Non-pigmented ciliary epithelial cell (primary cell): ENCODE measurements at regions not wholly inside any gene's neighbourhood (a gene's known extent, or its start where the extent isn't known, plus 50 kb on each side); places are given as distances from the start of the nearest gene placed in this dataset.
"Not testable (repeated sequence)": the region's sequence is repeated elsewhere in the genome, so short reads cannot be mapped to it uniquely, and the experiment has no call there.

Source experiments
- DNase-seq: peaks from one replicate; pipeline ENCODE4 v3.0.0-alpha.2; 2010; ENCODE audit warnings: low read depth

DNA sequence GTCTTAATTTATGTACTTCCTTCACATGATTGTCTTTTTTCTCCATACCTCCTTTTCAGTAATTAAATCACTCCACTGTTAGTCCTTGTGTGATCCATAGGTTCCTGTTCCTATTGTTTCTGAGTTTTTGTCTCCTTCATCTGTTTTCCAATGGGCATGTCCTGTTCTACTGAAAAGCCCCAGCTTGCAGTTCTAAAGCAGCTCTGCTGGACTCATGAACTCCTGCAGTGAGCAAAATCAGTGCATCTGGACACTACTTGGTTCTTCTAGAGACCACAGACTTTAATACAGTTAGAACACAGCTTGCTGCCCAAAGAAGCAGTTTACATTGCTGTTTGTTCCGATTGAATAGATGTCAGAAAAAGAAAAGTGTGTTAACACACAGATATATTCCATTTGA is 593.3 kb upstream of the HS3ST5 start:
- no peak for DNase-seq

DNA sequence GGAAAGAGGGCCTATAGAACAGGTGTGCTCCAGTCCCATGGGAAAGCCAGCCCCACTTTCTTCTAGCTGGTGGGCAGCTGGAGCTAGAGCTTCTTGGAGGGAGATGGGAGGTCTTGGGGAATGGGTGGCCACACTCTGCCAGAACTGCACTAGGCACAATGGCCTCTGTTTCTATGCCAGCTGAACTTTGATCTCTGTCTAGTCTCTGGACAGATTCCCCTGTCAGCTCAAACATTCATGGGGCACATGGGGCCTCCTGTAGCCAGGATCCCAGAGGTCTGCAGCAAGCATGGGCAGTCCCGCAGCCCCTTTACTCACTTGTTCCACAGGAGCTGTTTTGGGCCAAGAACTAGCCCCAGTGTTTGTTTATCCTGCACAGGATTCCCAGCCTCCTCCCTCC is 591.3 kb upstream of the HS3ST5 start:
- no peak for DNase-seq

GRCh38 chr6:114928731-114929130 is 585.9 kb upstream of the HS3ST5 start:
- not testable (repeated sequence) for DNase-seq

GRCh38 chr6:114906096-114906495 is 563.3 kb upstream of the HS3ST5 start:
- no peak for DNase-seq

GRCh38 chr6:114897536-114897935 is 554.7 kb upstream of the HS3ST5 start:
- DNase-seq = no peak

DNA sequence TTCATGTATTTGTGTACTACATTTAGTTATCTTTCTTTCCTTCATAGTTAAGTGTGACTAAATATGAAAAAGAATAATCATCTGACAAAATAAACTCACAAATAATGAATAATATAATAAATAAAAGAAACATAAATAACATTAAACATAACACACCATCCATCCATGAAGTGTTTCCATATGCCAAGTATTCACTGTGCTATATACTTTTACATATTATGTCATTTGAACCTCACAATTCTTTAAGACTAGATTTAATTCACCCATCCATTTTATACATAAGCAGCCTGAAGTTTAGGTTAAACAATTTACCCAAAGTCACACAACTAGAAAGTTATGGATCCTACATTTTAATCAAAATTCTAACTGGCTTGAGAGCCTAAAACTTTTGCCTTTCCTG is 549.4 kb upstream of the HS3ST5 start:
- DNase-seq = no peak

DNA sequence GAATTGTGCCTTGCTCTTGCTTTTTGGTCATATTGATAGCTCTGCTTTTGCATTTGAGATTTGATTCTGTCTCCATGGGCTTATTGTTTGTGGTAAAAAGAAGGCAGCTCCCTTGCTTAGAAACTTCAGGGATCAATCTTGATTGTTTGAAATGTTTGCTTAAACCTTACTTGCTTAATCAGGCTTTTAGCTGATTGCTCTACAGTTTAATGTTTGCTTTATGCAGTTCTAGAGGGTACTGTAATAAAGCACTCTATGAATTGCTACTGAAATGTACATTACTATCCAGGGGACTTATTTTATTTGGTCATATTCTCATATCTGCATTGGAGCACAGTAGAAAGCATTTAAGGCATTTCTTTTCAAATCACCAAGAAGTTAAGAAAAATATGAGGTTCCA is 545.4 kb upstream of the HS3ST5 start:
- DNase-seq = no peak

DNA sequence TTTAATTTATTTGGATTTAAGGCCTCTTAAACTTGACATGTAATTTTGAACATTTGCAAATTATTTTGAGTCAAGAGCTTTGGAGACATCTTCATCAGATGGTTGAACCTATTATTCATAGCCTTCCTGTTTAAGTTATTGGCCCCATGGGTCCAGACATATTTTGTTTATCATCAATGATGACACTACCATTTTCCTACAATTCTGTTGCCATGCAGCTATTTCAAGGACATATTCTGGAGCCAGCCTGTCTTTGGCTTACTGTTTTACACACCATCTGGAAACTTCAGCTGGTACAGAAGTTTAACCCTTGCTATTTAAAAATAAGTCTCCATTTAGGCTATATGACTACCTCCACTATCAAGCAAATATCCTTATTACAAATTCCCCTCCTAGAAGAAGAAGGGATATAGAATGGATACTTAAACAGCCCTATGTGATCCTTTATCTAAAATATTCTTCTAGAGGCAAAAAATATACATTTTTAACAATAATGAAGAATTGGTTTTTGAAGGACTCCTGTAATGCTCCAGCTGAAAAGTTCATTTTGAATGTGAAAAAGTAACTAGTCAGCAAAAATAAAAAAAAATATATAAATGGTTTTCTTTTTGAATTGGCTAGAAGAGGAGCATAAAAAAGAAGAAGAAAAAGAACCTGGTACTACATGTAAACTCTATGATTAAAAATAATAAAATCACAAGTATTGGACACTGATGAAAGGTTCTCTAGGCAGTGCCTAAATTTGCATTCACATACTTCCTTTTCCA is 544.0 kb upstream of the HS3ST5 start:
- DNase-seq = no peak

DNA sequence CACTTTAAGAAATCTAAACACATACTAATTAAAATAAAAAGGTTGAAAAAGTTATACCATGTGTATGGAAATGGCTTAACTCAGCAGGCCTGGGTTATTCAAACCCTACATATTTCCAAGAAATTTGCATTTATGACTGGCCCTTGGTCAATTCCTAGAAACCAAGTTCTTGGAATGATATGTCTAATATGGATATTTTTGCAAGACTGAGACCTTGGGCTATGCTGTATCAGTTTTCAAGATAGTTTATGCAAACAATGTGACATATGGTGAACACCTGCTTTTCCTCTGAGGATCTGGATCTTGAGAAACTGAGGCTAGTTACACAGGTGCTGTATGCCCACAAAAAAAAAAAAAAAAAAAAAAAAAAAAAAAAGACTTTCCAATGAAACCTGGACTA is 536.9 kb upstream of the HS3ST5 start:
- DNase-seq = no peak

- no peak for DNase-seq
These were observed 535.3 kb upstream of the HS3ST5 start for GRCh38 chr6:114878091-114878490.

GRCh38 chr6:114874410-114874809 is 531.6 kb upstream of the HS3ST5 start:
- DNase-seq = no peak

DNA sequence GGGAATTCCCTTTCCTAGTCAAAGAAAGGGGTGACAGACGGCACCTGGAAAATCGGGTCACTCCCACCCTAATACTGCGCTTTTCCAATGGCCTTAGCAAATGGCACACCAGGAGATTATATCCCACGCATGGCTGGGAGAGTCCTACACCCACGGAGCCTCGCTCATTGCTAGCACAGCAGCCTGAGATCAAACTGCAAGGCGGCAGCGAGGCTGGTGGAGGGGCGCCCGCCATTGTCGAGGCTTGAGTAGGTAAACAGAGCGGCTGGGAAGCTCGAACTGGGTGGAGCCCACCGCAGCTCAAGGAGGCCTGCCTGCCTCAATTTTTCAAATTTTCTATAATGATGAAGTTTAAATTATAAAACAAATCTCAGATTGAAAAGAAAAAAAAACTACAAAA is 522.7 kb upstream of the HS3ST5 start:
- DNase-seq = not testable (repeated sequence)

DNA sequence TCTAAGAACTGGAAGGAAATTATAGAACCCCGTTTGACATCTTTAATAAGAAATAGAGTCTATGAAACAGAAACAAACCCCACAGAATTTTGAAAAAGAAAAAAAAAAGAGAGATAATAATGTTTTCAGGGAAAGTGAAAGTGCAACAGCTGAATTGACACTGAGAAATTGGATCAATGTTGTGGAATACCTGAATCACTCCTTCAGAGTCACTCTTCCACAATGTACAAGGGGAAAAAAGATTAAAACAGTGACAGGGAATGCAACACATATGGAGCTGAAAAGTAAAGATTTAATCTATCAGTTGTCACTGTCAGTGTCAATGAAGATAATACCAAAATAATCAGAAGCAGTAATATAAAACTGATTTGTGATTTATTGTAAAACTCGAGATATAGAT is 520.8 kb upstream of the HS3ST5 start:
- DNase-seq = no peak

DNA sequence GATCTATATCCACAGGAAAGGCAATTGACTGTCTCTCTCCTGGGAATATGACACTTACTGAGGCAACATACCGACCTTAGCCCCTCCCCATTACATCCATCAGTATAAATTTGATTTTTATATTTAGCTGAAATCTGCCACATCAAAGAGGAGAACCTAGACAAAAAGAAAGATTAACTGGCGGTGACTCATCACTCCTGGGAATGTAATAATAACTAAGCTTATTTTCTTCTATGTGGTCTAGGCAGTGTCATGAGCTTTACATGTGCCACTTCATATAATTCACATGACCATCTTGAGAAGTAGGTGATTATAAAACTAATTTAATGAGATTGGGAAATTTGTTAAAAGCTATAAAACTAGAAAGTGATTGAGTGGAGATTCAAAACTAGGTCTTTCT is 520.0 kb upstream of the HS3ST5 start:
- DNase-seq = peak; percentile 8

DNA sequence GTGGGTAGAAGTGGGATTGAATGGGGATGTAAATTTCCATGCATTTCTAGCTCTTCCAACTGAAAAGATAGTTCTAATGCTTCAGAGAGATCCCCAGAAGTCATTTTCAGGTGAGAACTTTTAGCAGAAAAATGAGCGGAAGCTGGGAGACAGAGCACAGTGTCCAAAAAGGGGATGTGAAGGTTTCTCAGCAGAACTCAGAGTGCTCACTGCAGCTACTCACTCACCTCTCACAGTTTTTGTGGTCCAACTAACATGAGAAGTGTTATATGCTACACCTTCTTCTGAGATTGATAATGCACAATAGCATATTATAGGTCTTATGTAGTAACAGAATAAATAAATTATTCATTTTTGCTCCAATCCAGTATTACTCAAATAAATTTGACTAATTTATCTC is 519.2 kb upstream of the HS3ST5 start:
- no peak for DNase-seq

DNA sequence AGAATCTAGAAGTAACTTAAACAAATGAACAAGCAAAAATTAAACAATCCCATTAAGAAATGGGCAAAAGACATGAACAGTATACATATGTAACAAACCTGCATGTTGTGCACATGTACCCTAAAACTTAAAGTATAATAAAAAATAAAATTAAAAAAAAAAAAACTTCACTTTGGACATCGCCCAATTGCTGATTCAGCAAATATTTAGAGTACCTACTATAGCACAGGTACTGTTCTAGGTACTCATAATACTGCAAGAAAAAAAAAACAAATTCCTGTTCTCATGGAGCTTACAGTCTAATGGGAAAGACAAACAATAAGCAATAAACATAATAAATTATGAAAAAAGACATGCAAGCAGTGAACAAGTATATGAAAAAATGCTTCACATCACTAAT is 501.5 kb upstream of the HS3ST5 start:
- no peak for DNase-seq

- DNase-seq = no peak
These were observed 496.2 kb upstream of the HS3ST5 start for GRCh38 chr6:114839019-114839418.

- DNase-seq = no peak
These were observed 490.4 kb upstream of the HS3ST5 start for GRCh38 chr6:114833211-114833610.

- DNase-seq = no peak
These were observed 487.7 kb upstream of the HS3ST5 start for GRCh38 chr6:114830515-114830914.

GRCh38 chr6:114827135-114827534 is 484.3 kb upstream of the HS3ST5 start:
- DNase-seq = no peak

DNA sequence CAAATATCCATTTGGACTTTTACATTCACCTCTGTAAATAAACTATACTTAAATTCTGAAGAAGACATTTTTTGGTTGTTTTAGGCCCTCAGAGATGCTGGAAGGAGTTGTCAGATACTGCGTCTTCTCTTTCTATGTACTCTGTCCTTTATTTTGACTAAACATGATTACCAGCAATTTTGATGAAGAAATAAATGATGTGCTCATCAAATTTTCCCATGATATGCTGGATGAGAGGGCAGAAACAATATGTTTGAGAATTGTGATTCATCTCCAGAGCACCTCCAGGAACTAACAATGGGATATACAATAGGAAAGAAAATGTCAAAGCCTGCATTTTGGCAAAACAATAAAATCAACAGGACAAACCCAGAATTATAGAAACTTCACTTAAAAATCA is 481.6 kb upstream of the HS3ST5 start:
- no peak for DNase-seq

- no peak for DNase-seq
These were observed 473.9 kb upstream of the HS3ST5 start for GRCh38 chr6:114816678-114817077.

- DNase-seq = no peak
These were observed 467.6 kb upstream of the HS3ST5 start for GRCh38 chr6:114810468-114810867.

DNA sequence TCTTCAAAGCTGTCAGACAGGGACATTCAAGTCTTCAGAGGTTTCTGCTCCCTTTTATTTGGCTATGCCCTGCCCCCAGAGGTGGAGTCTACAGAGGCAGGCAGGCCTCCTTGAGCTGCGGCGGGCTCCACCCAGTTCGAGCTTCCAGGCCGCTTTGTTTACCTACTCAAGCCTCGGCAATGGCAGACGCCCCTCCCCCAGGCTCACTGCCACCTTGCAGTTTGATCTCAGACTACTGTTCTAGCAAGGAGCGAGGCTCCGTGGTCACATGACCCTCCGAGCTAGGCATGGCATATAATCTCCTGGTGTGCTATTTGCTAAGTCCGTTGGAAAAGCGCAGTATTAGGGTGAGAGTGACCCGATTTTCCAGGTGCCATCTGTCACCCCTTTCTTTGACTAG is 462.6 kb upstream of the HS3ST5 start:
- not testable (repeated sequence) for DNase-seq
